NB4 (cell line): ENCODE measurements at regions not wholly inside any gene's neighbourhood (a gene's known extent, or its start where the extent isn't known, plus 50 kb on each side); places are given as distances from the start of the nearest gene placed in this dataset.
"Not testable (repeated sequence)": the region's sequence is repeated elsewhere in the genome, so short reads cannot be mapped to it uniquely, and the experiment has no call there.

ENCODE experiments used
- DNase-seq: peaks from one replicate; pipeline ENCODE4 v3.0.0; 2010; ENCODE audit warnings: low read depth
- H3K4me3 ChIP-seq: one replicate; pipeline ENCODE4 v1.5.1; 2011; ENCODE audit warnings: mild to moderate bottlenecking, low read depth, low read length, moderate library complexity
- MYC ChIP-seq: IDR thresholded peaks from 2 replicates; pipeline ENCODE4 v1.6.1; 2011; ENCODE audit warnings: low read depth, low read length
- POLR2A ChIP-seq: IDR thresholded peaks from 2 replicates; pipeline ENCODE4 v1.6.1; 2011; ENCODE audit warnings: mild to moderate bottlenecking; ENCODE audit not compliant: insufficient read length; ENCODE audit errors: extremely low read depth
- TF ChIP-seq, protein P1 (sequence below): IDR thresholded peaks from one replicate; pipeline ENCODE4 v1.5.1; 2012; ENCODE audit warnings: low read depth, low read length
- TF ChIP-seq, protein P2 (sequence below): IDR thresholded peaks from 2 replicates; pipeline ENCODE4 v1.6.1; 2011; ENCODE audit warnings: low read depth, low read length

DNA sequence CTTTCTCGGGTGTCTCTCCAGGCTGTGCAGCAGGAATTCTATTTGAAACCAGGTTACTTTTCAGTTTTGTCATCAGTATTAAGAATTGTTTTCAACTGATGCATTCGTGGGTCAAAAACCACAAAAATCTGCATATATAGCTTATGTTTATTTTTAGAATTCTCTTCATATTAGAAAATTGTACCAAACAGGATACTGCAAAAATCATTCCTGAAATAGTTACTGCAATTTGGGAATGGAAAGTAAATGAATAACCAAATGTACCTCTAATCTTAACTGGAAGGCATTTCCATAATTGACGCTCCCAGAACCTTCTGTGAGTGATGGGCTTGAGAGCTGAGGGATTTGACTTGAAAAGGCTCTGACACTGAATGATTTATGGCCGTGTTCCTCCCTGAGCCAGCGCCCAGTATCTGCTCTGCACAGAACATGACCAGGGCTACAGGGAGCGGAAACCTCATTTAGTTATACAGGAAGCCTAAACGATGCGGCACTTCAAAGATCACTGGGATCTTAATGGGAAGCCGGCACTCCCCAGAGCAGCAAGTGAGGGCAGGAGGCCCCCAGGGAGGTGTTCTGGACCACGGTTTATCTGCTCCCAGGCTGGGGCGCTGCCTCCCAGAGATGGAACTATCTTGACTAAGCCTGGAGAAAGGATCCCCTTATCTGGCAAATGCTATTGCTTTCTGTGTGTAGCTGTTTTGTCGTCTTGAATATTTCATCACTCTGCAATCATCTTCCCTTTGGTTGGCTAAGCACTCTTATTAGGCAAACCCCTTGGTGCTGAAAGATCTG lies 446.0 kb downstream of the QKI start:
- H3K4me3 ChIP-seq = no peak overlapping the region
- peak; percentile 16 for DNase-seq
- TF ChIP-seq, protein P1, sequence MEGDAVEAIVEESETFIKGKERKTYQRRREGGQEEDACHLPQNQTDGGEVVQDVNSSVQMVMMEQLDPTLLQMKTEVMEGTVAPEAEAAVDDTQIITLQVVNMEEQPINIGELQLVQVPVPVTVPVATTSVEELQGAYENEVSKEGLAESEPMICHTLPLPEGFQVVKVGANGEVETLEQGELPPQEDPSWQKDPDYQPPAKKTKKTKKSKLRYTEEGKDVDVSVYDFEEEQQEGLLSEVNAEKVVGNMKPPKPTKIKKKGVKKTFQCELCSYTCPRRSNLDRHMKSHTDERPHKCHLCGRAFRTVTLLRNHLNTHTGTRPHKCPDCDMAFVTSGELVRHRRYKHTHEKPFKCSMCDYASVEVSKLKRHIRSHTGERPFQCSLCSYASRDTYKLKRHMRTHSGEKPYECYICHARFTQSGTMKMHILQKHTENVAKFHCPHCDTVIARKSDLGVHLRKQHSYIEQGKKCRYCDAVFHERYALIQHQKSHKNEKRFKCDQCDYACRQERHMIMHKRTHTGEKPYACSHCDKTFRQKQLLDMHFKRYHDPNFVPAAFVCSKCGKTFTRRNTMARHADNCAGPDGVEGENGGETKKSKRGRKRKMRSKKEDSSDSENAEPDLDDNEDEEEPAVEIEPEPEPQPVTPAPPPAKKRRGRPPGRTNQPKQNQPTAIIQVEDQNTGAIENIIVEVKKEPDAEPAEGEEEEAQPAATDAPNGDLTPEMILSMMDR = no peak
- TF ChIP-seq, protein P2, sequence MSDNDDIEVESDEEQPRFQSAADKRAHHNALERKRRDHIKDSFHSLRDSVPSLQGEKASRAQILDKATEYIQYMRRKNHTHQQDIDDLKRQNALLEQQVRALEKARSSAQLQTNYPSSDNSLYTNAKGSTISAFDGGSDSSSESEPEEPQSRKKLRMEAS = no peak
- no peak for TF ChIP-seq MYC
- no peak for TF ChIP-seq POLR2A

DNA sequence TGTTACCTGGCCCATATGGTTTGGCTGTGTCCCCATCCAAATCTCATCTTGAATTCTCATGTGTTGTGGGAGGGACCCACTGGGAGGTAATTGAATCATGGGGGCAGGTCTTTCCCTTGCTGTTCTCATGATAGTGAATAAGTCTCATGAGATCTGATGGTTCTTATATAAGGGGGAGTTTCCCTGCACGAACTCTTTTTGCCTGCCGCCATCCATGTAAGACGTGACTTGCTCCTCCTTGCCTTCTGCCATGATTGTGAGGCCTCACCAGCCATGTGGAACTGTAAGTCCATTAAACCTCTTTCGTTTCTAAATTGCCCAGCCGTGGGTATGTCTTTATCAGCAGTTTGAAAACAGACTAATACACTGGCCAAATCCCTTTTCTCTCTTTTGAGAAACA lies 444.4 kb downstream of the QKI start:
- H3K4me3 ChIP-seq, DNase-seq: not testable (repeated sequence)

DNA sequence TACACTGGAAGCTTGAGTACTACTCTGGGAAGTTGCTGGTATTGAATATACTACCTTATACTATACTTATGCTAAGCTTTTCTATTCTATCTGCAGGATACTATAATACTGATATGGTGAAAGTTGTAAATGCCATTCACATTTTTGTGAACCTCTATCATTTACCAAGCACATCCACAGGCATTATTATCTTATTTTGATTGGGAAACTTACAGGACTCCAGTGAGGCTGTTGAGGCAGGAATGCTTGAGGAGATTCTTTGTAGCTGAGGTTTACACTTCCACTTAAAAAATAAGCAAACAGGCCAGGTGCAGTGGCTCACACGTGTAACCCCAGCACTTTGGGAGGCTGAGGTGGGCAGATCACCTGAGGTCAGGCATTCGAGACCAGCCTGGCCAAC lies 442.9 kb downstream of the QKI start:
- no peak overlapping the region for H3K4me3 ChIP-seq
- TF ChIP-seq, protein P1 = no peak
- no peak for TF ChIP-seq POLR2A
- TF ChIP-seq, protein P2 = no peak
- no peak for TF ChIP-seq MYC
- no peak for DNase-seq

DNA sequence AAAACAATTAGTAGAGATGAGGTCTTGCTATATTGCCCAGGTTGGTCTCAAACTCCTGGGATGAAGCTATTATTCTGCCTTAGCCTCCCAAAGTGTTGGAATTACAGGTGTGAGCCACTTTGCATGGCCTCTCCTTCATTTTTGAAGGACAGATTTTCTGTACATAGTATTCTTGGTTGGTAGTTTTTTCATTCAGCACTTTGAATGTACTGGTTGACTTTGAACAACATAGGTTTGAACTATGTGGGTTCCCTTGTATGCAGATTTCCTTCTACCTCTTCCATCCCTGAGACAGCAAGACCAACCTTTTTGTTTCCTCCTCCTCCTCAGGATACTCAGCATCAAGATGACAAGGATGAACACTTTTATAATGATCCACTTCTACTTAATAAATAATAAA lies 436.4 kb downstream of the QKI start:
- no peak overlapping the region for H3K4me3 ChIP-seq
- TF ChIP-seq, protein P1 = no peak
- TF ChIP-seq, protein P2 = no peak
- TF ChIP-seq POLR2A (no peak), MYC (no peak)
- no peak for DNase-seq

DNA sequence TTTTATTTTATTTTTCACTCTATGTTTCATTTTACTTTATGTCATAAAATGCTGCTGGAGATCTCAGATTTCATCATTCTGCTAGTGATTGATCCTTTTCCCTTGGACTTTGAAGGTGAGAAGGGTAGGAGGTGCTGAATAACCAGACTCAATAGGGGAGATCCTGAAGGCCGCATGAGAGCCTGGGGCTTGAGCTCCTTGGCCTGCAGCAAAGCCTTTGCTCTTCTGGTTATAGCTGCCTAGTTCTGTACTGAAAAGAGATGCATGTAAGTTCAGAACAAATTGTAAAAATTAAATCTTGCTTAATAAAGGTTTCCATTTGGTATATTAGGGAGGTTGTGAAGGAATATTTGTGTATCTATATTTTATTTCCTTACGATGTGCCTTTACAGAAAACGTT lies 430.2 kb downstream of the QKI start:
- no peak for DNase-seq
- H3K4me3 ChIP-seq = no peak overlapping the region
- TF ChIP-seq, protein P1 = no peak
- TF ChIP-seq MYC = no peak
- no peak for TF ChIP-seq POLR2A
- TF ChIP-seq, protein P2 = no peak

DNA sequence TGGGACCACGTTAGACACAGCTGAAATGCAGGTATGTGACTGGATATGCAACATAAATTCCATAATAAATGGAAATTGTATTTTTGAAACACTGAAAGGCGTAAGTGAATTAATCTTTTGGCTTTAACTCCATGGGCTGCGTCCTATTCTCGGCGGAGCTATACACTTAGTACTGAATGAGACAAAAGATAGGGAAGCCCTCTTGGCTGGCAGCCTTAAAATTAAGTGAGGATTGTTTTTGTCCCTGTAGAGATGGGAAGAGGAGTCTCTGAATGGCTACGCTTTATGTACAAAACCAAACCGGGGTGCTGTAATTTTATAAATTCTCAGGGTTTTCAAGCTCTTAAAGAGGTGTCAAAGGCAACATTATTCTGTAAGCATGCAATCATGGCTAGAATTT lies 429.8 kb downstream of the QKI start:
- no peak for TF ChIP-seq MYC
- TF ChIP-seq, protein P2 = no peak
- TF ChIP-seq, protein P1 = no peak
- no peak for TF ChIP-seq POLR2A
- H3K4me3 ChIP-seq = no peak overlapping the region
- no peak for DNase-seq
